A549 (cell line): ENCODE measurements at regions not wholly inside any gene's neighbourhood (a gene's known extent, or its start where the extent isn't known, plus 50 kb on each side); places are given as distances from the start of the nearest gene placed in this dataset.
A peak's percentile ranks its signal among the peaks of the same experiment; 100 is the strongest.

Experiments
- CBX8 ChIP-seq: fragments of 200-600 bp; sonication (generic); IDR thresholded peaks from 2 replicates; pipeline ENCODE4 v1.6.1; 2016
- EP300 ChIP-seq, 2 experiments: fragments of >200 bp; sonication (Bioruptor Twin); formaldehyde crosslinking; IDR thresholded peaks; 2 replicates in 1 of 2; 3 replicates in 1 of 2; pipeline ENCODE4 v1.6.1; 2016 to 2017
- JUN ChIP-seq, 2 experiments: fragments of >200 bp; sonication (Bioruptor Twin); formaldehyde crosslinking; IDR thresholded peaks; 2 replicates in 1 of 2; 3 replicates in 1 of 2; pipeline ENCODE4 v1.6.1; 2016 to 2017
- KDM1A ChIP-seq: fragments of 200-600 bp; sonication (generic); IDR thresholded peaks from 2 replicates; pipeline ENCODE4 v1.6.1; 2016; ENCODE audit warnings: low read depth, mild to moderate bottlenecking
- KDM5A ChIP-seq: fragments of 200-600 bp; sonication (generic); IDR thresholded peaks from 2 replicates; pipeline ENCODE4 v1.6.1; 2016; ENCODE audit warnings: antibody characterized with exemption, mild to moderate bottlenecking
- POLR2AphosphoS2 ChIP-seq: conservative IDR thresholded peaks from 2 replicates; pipeline ENCODE4 v1.6.1; 2012; ENCODE audit warnings: low read length, improper control_type of control experiment, inconsistent platforms
- RAD21 ChIP-seq, 2 experiments: fragments of >200 bp in 1 of 2; sonication (Bioruptor Twin) in 1 of 2; formaldehyde crosslinking in 1 of 2; IDR thresholded peaks in 1 of 2; conservative IDR thresholded peaks in 1 of 2; 2 replicates in 1 of 2; 3 replicates in 1 of 2; pipeline ENCODE4 v1.6.1; 2012 to 2018; ENCODE audit warnings: inconsistent platforms in 1 of 2
- RCOR1 ChIP-seq: fragments of 150-350 bp; IDR thresholded peaks from 2 replicates; pipeline ENCODE4 v1.6.1; 2014; ENCODE audit warnings: antibody characterized with exemption, low read length, low read depth
- TF ChIP-seq, protein P1 (sequence below): IDR thresholded peaks from 2 replicates; pipeline ENCODE4 v1.6.1; 2012
- TF ChIP-seq, protein P2 (sequence below): fragments of 450-650 bp; IDR thresholded peaks from 2 replicates; pipeline ENCODE4 v1.6.1; 2014; ENCODE audit warnings: antibody characterized with exemption
- TF ChIP-seq, protein P3 (sequence below): fragments of >200 bp; sonication (Bioruptor Twin); formaldehyde crosslinking; IDR thresholded peaks from 3 replicates; pipeline ENCODE4 v1.5.1; 2016
- TF ChIP-seq, protein P4 (sequence below): fragments of 200-600 bp; sonication (generic); IDR thresholded peaks from 2 replicates; pipeline ENCODE4 v1.6.1; 2016; ENCODE audit warnings: antibody characterized with exemption, mild to moderate bottlenecking, moderate library complexity
- TF ChIP-seq, protein P5 (sequence below): IDR thresholded peaks from 2 replicates; pipeline ENCODE4 v1.6.1; 2012

DNA sequence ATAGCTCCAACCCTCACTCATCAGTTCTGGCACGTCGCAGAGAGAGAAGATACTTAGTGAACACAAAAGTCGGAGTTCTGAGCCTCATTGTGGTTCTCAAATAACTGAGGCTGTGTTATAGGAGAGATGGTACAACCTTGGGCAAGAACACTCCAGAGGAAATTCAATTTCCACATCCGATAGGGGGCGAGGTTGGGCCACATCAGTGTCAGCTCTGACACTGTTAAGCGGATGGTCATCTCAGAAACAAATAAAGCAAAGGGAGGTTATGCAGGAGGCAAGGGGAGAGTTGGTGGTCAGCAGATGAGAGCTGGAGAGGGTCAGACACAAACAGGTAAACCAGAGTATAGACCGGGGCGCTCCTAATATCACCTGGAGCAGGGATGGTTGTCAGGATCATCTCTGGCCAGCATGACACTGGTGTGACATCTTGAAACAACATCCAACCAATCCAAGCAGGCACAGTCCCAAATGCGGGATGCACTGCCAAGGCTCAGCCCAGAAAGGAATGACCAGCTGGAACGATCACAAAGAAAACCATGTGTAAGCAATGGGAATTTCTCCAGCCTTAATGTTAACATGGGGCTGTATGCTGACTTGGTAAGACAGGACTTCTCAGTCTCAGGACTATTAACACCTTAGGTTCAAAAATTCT is 331.8 kb downstream of the HACE1 start:
- TF ChIP-seq, protein P1, sequence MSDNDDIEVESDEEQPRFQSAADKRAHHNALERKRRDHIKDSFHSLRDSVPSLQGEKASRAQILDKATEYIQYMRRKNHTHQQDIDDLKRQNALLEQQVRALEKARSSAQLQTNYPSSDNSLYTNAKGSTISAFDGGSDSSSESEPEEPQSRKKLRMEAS: no peak
- TF ChIP-seq CBX8: no peak
- TF ChIP-seq, protein P2, sequence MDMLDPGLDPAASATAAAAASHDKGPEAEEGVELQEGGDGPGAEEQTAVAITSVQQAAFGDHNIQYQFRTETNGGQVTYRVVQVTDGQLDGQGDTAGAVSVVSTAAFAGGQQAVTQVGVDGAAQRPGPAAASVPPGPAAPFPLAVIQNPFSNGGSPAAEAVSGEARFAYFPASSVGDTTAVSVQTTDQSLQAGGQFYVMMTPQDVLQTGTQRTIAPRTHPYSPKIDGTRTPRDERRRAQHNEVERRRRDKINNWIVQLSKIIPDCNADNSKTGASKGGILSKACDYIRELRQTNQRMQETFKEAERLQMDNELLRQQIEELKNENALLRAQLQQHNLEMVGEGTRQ: no peak
- no peak for TF ChIP-seq POLR2AphosphoS2
- TF ChIP-seq, protein P3, sequence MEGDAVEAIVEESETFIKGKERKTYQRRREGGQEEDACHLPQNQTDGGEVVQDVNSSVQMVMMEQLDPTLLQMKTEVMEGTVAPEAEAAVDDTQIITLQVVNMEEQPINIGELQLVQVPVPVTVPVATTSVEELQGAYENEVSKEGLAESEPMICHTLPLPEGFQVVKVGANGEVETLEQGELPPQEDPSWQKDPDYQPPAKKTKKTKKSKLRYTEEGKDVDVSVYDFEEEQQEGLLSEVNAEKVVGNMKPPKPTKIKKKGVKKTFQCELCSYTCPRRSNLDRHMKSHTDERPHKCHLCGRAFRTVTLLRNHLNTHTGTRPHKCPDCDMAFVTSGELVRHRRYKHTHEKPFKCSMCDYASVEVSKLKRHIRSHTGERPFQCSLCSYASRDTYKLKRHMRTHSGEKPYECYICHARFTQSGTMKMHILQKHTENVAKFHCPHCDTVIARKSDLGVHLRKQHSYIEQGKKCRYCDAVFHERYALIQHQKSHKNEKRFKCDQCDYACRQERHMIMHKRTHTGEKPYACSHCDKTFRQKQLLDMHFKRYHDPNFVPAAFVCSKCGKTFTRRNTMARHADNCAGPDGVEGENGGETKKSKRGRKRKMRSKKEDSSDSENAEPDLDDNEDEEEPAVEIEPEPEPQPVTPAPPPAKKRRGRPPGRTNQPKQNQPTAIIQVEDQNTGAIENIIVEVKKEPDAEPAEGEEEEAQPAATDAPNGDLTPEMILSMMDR: peak; percentile 24; the same call in 2 of the 3 replicates
- no peak for TF ChIP-seq JUN (IDR thresholded peaks at IDR 0.05)
- TF ChIP-seq, protein P4, sequence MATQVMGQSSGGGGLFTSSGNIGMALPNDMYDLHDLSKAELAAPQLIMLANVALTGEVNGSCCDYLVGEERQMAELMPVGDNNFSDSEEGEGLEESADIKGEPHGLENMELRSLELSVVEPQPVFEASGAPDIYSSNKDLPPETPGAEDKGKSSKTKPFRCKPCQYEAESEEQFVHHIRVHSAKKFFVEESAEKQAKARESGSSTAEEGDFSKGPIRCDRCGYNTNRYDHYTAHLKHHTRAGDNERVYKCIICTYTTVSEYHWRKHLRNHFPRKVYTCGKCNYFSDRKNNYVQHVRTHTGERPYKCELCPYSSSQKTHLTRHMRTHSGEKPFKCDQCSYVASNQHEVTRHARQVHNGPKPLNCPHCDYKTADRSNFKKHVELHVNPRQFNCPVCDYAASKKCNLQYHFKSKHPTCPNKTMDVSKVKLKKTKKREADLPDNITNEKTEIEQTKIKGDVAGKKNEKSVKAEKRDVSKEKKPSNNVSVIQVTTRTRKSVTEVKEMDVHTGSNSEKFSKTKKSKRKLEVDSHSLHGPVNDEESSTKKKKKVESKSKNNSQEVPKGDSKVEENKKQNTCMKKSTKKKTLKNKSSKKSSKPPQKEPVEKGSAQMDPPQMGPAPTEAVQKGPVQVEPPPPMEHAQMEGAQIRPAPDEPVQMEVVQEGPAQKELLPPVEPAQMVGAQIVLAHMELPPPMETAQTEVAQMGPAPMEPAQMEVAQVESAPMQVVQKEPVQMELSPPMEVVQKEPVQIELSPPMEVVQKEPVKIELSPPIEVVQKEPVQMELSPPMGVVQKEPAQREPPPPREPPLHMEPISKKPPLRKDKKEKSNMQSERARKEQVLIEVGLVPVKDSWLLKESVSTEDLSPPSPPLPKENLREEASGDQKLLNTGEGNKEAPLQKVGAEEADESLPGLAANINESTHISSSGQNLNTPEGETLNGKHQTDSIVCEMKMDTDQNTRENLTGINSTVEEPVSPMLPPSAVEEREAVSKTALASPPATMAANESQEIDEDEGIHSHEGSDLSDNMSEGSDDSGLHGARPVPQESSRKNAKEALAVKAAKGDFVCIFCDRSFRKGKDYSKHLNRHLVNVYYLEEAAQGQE: no peak
- no peak for TF ChIP-seq KDM1A
- TF ChIP-seq, protein P5, sequence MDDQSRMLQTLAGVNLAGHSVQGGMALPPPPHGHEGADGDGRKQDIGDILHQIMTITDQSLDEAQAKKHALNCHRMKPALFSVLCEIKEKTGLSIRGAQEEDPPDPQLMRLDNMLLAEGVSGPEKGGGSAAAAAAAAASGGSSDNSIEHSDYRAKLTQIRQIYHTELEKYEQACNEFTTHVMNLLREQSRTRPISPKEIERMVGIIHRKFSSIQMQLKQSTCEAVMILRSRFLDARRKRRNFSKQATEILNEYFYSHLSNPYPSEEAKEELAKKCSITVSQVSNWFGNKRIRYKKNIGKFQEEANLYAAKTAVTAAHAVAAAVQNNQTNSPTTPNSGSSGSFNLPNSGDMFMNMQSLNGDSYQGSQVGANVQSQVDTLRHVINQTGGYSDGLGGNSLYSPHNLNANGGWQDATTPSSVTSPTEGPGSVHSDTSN: no peak
- no peak for TF ChIP-seq KDM5A
- TF ChIP-seq EP300 (IDR thresholded peaks at IDR 0.05): no peak
- TF ChIP-seq RAD21 (conservative IDR thresholded peaks at IDR 0.05 in 1 of 2, IDR thresholded peaks at IDR 0.05 in 1 of 2): peak in 1 of 2 experiments; percentile 34; a peak in 3 of 5 replicates
- no peak for TF ChIP-seq RCOR1
